Transverse colon (tissue), 4 donors: ENCODE measurements at regions not wholly inside any gene's neighbourhood (a gene's known extent, or its start where the extent isn't known, plus 50 kb on each side); places are given as distances from the start of the nearest gene placed in this dataset.
"Not testable (repeated sequence)": the region's sequence is repeated elsewhere in the genome, so short reads cannot be mapped to it uniquely, and the experiment has no call there.

Experiments
- DNase-seq: peaks from one replicate; pipeline ENCODE4 v3.0.0-alpha.2; 2019
- H3K27ac ChIP-seq, 4 donors: fragments of 200-600 bp; sonication (generic); 2 replicates each; pipeline ENCODE4 v1.5.1; 2016 to 2018; ENCODE audit warnings: inconsistent platforms in 4 of 4
- H3K27me3 ChIP-seq: fragments of 200-600 bp; sonication (generic); 2 replicates; pipeline ENCODE4 v1.5.1; 2017; ENCODE audit warnings: inconsistent platforms
- H3K36me3 ChIP-seq, 4 donors: fragments of 200-600 bp; sonication (generic); 2 replicates each; pipeline ENCODE4 v1.5.1; 2017 to 2019; ENCODE audit warnings: inconsistent platforms in 4 of 4
- H3K4me1 ChIP-seq, 4 donors: fragments of 200-600 bp; sonication (generic); 2 replicates each; pipeline ENCODE4 v1.5.1; 2017 to 2020; ENCODE audit warnings: inconsistent platforms in 4 of 4
- H3K4me3 ChIP-seq, 4 donors: fragments of 200-600 bp; sonication (generic); 1 replicate in 1 of 4; 2 replicates in 3 of 4; pipeline versions ENCODE4 v1.5.1 to v1.6.1; 2017 to 2019; ENCODE audit warnings: inconsistent platforms in 4 of 4
- H3K9me3 ChIP-seq, 2 donors: fragments of 200-600 bp; sonication (generic); 2 replicates each; pipeline ENCODE4 v1.5.1; 2017 to 2019; ENCODE audit warnings: inconsistent platforms in 2 of 2
- CTCF ChIP-seq, 5 experiments: fragments of 200-600 bp in 3 of 5; fragments of 450-650 bp in 2 of 5; sonication (generic) in 3 of 5; IDR thresholded peaks; 1 replicate in 2 of 5; 2 replicates in 3 of 5; pipeline ENCODE4 v1.5.1; 2016 to 2017; ENCODE audit warnings: antibody characterized with exemption in 5 of 5, inconsistent platforms in 3 of 5, mild to moderate bottlenecking in 2 of 5, moderate library complexity in 1 of 5
- EP300 ChIP-seq: sonication (generic); formaldehyde crosslinking; IDR thresholded peaks from one replicate; pipeline ENCODE4 v1.6.1; 2017; ENCODE audit warnings: antibody characterized with exemption, low read depth
- POLR2A ChIP-seq: fragments of 450-650 bp; IDR thresholded peaks from one replicate; pipeline ENCODE4 v1.6.1; 2016; ENCODE audit warnings: antibody characterized with exemption, mild to moderate bottlenecking, moderate library complexity
- POLR2AphosphoS5 ChIP-seq, 3 donors: sonication (generic); formaldehyde crosslinking; IDR thresholded peaks; one replicate each; pipeline ENCODE4 v1.6.1; 2016; ENCODE audit warnings: antibody characterized with exemption in 3 of 3
- WGBS, 2 donors: methylation state at CpG; one replicate each; pipeline ENCODE4 v1.1.5; 2018; ENCODE audit warnings: low coverage in 1 of 2; 5-methylcytosine and 5-hydroxymethylcytosine counted together
- in situ Hi-C, 4 donors: fragments of 200-750 bp; cut with MboI; loops; one replicate each; pipeline versions ENCODE4 v1.15.0 to v1.15.1; 2017; ENCODE audit warnings: low sequenced_read_pairs in 3 of 4, low pct_ligation_motif_present in 1 of 4, low pct_unique_long_range_greater_than_20kb in 1 of 4
- intact Hi-C: fragments of 100-400 bp; cut with DNase I; formaldehyde crosslinking; loops from one replicate; pipeline ENCODE4 v1.15.1; 2023; ENCODE audit warnings: low total_unique reads

DNA sequence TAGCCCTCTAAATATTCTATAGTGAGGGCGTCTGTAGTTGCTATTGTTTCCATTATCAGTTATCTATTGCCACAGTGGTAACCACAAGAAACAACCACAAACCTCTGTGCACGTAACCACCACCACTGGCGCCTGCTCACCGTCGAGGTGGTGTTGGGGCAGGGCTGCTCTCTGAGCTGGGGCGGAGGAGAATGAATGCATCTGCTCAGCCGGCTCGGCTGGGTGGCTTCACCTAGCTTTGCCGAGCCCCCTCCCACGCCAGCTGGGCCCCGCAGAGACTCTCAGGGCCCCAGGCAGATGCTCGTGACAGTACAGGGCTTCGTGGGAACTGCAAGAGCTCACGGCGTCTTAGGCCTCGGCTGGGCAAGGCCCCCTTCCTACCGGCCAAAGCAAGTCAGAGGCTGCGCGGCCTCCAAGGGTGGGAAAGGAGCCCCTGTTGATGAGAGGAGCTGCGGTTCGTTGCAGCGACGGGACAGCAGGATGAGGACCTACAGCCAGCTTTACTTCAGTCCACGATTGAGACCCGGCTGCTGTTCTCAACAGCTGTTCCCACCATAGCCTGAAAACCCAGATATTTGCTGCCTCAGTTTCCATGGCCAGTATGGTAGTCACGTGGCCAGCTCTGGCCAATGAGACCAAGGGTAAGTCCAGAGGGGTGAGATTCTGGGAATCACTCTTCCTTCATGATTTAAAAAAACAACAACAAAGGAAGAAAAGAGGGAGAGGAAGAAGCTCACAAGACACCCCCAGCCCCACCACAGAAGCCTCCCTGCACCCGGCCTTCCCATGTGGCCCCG is 120.2 kb upstream of the AFDN start:
- no peak for TF ChIP-seq EP300
- no peak for TF ChIP-seq POLR2A
- no peak for DNase-seq

DNA sequence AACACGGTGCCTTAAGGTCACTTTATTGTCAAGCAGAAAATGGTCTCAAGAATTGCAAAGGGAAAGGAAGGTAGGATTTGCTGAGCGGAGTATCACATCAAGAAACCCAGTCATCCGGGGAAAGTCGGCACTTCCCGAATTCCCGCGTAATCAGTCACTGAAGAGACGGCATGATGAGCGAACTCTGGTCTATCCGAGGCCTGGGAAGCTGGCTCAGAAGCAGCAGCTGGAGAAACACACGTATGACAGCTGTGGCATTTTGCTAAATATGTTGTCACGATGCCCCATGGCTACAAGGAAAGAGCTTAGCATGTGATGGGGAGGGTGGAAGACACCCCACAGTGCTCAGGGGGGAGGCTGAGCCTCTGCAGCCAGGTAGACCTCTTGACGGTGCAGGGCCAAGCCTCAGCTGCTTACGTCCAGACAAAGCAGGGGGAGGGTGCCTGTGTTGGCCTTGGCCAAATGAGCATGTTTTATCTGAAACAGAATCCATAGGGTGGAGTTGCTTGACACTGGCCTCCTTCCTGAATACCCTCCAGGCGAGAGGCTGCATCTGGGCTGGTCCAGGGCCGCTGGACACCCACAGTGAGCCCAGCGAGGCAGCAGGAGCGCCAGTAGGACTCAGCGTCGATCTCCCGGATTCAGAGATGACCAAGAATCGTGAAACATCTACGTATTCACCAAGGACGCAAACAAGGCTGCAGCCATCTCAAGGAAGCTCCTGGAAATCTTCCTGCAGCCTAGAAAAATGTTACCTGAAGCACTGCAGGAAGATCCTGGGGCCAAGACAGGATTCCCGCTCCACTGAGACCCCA is 118.8 kb upstream of the AFDN start:
- WGBS, 2 donors: 89 to 91% methylated on average over 10 to 22 of the region's 25 CpGs
- in situ Hi-C loops: no loop called here
- H3K4me1 ChIP-seq: peaks cover 0 to 15% (median 9%) of the 10 kb centered on the region in 4 donors

More for the DNA sequence above, 120.2 kb upstream of the AFDN start:
- no peaks in the 10 kb centered on the region for H3K27me3 ChIP-seq
- intact Hi-C loops: no loop called here
- H3K27ac ChIP-seq: no peak overlapping the region
- in situ Hi-C loops: no loop called here
- no peak overlapping the region for H3K4me3 ChIP-seq
- no peaks in the 10 kb centered on the region for H3K36me3 ChIP-seq
- 50 to 69% methylated on average over 2 to 28 of the region's 28 CpGs for WGBS, 2 donors
- peaks cover 0 to 4% (median 3%) of the 10 kb centered on the region in 4 donors for H3K4me1 ChIP-seq
- H3K9me3 ChIP-seq: no peaks in the 10 kb centered on the region

DNA sequence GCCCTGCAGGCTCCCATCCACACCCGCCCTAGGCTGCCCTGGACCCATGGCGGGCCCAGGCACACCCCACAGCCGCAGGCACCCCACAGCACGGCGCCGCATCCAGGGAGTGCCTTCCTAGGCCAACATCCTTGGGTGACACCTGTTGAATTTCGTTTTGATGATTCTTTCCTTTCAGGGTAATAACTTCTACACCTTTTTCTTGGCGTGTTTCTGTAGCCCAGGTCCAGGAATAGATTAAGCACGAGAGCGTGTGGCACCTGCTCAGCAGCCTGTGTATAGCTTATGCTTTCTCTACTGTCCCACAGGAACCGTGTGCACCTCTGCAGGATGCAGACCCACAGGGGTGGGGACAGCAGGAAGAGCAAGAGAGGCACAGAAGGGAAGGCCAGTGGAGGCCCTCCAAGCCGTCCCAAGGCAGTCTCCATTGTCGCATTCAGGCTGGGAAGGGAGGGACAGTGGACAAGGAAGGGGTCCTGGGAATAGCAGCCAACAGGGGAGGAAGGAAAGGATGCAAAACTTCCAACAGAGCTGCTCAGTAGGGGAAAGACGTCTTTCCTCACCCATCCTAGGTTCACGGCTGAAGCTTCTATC is 118.1 kb upstream of the AFDN start:
- Histone ChIP-seq H3K9me3 (no peaks in the 10 kb centered on the region), H3K4me1 (peaks cover 0 to 17% (median 10%) of the 10 kb centered on the region in 4 donors), H3K27me3 (no peaks in the 10 kb centered on the region), H3K27ac (no peak overlapping the region), H3K36me3 (no peaks in the 10 kb centered on the region), H3K4me3 (no peak overlapping the region)
- no peak for DNase-seq
- 85 to 100% methylated on average over 2 to 15 of the region's 15 CpGs for WGBS, 2 donors
- TF ChIP-seq POLR2AphosphoS5 (IDR thresholded peaks at IDR 0.05) (no peak), EP300 (no peak), POLR2A (no peak), CTCF (IDR thresholded peaks at IDR 0.05) (no peak)
- intact Hi-C loops (no loop called here), in situ Hi-C loops (no loop called here)

More for the DNA sequence above, 118.8 kb upstream of the AFDN start:
- TF ChIP-seq EP300: no peak
- no peak for TF ChIP-seq POLR2A
- TF ChIP-seq CTCF (IDR thresholded peaks at IDR 0.05): no peak
- TF ChIP-seq POLR2AphosphoS5 (IDR thresholded peaks at IDR 0.05): no peak
- no peak overlapping the region for H3K27ac ChIP-seq
- no peaks in the 10 kb centered on the region for H3K9me3 ChIP-seq
- intact Hi-C loops: no loop called here
- no peak for DNase-seq
- no peaks in the 10 kb centered on the region for H3K36me3 ChIP-seq
- H3K27me3 ChIP-seq: no peaks in the 10 kb centered on the region
- no peak overlapping the region for H3K4me3 ChIP-seq

- 76 to 100% methylated on average over 1 to 6 of the region's 7 CpGs for WGBS, 2 donors
- H3K27me3 ChIP-seq: no peaks in the 10 kb centered on the region
- no peak overlapping the region for H3K4me3 ChIP-seq
- no peaks in the 10 kb centered on the region for H3K9me3 ChIP-seq
- in situ Hi-C loops (no loop called here), intact Hi-C loops (no loop called here)
- H3K36me3 ChIP-seq: no peaks in the 10 kb centered on the region
- no peak for TF ChIP-seq POLR2A
- no peak for TF ChIP-seq CTCF (IDR thresholded peaks at IDR 0.05)
- DNase-seq: no peak
- H3K27ac ChIP-seq: no peak overlapping the region
- peaks cover 0 to 17% (median 10%) of the 10 kb centered on the region in 4 donors for H3K4me1 ChIP-seq
Observed at GRCh38 chr6:167709196-167709595, 117.5 kb upstream of the AFDN start.

DNA sequence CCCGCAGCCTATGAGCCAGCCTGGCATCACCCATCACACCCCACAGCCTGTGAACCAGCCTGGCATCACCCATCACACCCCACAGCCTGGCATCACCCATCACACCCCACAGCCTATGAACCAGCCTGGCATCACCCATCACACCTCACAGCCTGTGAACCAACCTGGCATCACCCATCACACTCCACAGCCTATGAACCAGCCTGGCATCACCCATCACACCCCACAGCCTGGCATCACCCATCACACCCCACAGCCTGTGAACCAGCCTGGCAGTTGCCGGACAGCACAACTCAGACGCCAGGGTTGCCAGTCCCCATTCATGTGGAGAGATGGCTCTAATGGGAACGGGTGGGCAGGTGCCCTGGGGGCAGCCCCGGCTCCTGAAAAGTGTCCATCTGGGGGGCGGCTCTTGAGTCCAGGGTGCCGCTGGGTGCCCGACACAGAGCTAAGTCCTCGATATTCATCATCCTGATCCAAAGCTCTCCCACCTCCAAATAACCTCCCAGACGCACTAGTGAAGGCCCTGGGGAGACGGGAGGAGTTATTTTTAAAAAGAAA is 116.9 kb upstream of the AFDN start:
- DNase-seq, H3K36me3 ChIP-seq, in situ Hi-C loops, H3K27me3 ChIP-seq, H3K9me3 ChIP-seq, H3K4me3 ChIP-seq, H3K27ac ChIP-seq, intact Hi-C loops: not testable (repeated sequence)
- peaks cover 0 to 17% (median 10%) of the 10 kb centered on the region in 4 donors for H3K4me1 ChIP-seq
- 94% methylated on average over 8 of the region's 11 CpGs; no CpG with 5 or more reads in 1 of the 2 donors for WGBS, 2 donors
